C4-2B (cell line): ENCODE measurements at regions not wholly inside any gene's neighbourhood (a gene's known extent, or its start where the extent isn't known, plus 50 kb on each side); places are given as distances from the start of the nearest gene placed in this dataset.

ENCODE experiments used
- ZFX ChIP-seq: fragments of 450-650 bp; IDR thresholded peaks from 2 replicates; pipeline ENCODE4 v1.6.1; 2017
- TF ChIP-seq, protein P1 (sequence below): fragments of 450-650 bp; conservative IDR thresholded peaks from 2 replicates; pipeline ENCODE4 v1.5.1; 2017; ENCODE audit warnings: mild to moderate bottlenecking

DNA sequence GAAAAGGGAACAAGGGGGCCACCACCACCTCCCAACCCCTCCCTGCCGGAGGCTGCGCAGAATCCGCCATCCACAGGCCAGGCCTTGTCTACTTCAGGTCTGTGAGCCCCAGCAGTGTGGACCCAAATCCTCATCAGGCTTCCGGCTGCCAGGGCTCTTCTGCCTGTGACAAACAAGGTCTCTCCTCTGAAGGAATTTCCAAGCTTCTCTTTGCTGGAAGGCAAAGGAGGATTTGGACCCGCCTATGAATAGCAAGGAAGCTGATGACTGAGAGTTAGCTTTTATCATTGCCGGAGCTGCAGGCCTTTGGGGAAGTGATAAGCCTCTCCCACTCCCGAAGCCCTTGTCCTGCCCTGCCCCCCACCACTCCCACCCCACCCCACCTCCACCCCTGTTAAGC, 93.7 kb upstream of the SH3BP4 start:
- TF ChIP-seq, protein P1, sequence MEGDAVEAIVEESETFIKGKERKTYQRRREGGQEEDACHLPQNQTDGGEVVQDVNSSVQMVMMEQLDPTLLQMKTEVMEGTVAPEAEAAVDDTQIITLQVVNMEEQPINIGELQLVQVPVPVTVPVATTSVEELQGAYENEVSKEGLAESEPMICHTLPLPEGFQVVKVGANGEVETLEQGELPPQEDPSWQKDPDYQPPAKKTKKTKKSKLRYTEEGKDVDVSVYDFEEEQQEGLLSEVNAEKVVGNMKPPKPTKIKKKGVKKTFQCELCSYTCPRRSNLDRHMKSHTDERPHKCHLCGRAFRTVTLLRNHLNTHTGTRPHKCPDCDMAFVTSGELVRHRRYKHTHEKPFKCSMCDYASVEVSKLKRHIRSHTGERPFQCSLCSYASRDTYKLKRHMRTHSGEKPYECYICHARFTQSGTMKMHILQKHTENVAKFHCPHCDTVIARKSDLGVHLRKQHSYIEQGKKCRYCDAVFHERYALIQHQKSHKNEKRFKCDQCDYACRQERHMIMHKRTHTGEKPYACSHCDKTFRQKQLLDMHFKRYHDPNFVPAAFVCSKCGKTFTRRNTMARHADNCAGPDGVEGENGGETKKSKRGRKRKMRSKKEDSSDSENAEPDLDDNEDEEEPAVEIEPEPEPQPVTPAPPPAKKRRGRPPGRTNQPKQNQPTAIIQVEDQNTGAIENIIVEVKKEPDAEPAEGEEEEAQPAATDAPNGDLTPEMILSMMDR, result no peak
- no peak for TF ChIP-seq ZFX
